GM12878 (cell line): ENCODE measurements at regions not wholly inside any gene's neighbourhood (a gene's known extent, or its start where the extent isn't known, plus 50 kb on each side); places are given as distances from the start of the nearest gene placed in this dataset.

Experiments used
- CHD2 ChIP-seq: IDR thresholded peaks from 2 replicates; pipeline ENCODE4 v1.6.1; 2011; ENCODE audit warnings: low read depth, low read length, improper control_type of control experiment, borderline replicate concordance
- EP300 ChIP-seq, 2 experiments: fragments of 150-350 bp in 1 of 2; IDR thresholded peaks; 2 replicates each; pipeline ENCODE4 v1.6.1; 2011 to 2012; ENCODE audit warnings: low read depth in 2 of 2, low read length in 2 of 2, borderline replicate concordance in 1 of 2, improper control_type of control experiment in 1 of 2, inconsistent platforms in 1 of 2; ENCODE audit not compliant: control insufficient read depth in 1 of 2
- EZH2 ChIP-seq: IDR thresholded peaks from 2 replicates; pipeline ENCODE4 v1.6.1; 2012; ENCODE audit warnings: low read depth, mild to moderate bottlenecking, control low read depth, inconsistent platforms, low read length, borderline replicate concordance; ENCODE audit not compliant: control insufficient read depth
- POLR2AphosphoS5 ChIP-seq: IDR thresholded peaks from 2 replicates; pipeline ENCODE4 v1.6.1; 2011; ENCODE audit warnings: mild to moderate bottlenecking, low read length, inconsistent platforms
- RAD21 ChIP-seq: IDR thresholded peaks from 2 replicates; pipeline ENCODE4 v1.6.1; 2011; ENCODE audit warnings: mild to moderate bottlenecking, low read depth, low read length, moderate library complexity; ENCODE audit not compliant: insufficient read depth
- TAF1 ChIP-seq: IDR thresholded peaks from 2 replicates; pipeline ENCODE4 v1.6.1; 2011; ENCODE audit warnings: mild to moderate bottlenecking, low read depth, low read length, borderline replicate concordance
- TF ChIP-seq, protein P1 (sequence below), 3 experiments: IDR thresholded peaks in 2 of 3; conservative IDR thresholded peaks in 1 of 3; 2 replicates each; pipeline ENCODE4 v1.5.1; 2011; ENCODE audit warnings: low read depth in 3 of 3, low read length in 3 of 3, mild to moderate bottlenecking in 3 of 3, control low read depth in 2 of 3, moderate library complexity in 2 of 3, inconsistent platforms in 1 of 3, mixed read lengths in 1 of 3; ENCODE audit not compliant: control insufficient read depth in 2 of 3, insufficient read depth in 1 of 3; ENCODE audit errors: extremely low read depth in 1 of 3

DNA sequence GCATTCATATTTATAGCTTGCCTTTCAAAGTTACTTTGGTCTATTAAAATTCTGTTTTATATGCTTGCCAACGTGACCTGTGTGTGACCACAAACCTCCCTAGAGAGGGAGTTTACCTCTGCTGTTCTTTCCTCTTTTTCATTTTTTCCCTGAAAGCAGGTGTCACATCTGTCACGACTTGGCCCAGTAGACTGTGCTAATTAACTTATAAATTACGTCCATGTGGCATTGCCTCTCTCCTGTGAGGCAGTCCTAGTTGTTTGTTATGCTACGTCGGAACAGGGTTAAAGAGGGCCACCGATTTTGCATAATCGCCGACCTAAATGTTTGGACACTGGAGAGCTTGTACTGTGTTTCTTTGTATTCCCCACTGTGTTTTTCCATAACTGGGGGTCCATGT lies 343.9 kb upstream of the FLRT2 start:
- TF ChIP-seq EP300 (IDR thresholded peaks at IDR 0.05; ENCODE audit: borderline replicate concordance in 1 of 2, control insufficient read depth in 1 of 2, low read depth in 2 of 2, low read length in 2 of 2) (no peak), CHD2 (no peak), TAF1 (no peak), RAD21 (no peak), EZH2 (no peak), POLR2AphosphoS5 (no peak)
- TF ChIP-seq, protein P1, sequence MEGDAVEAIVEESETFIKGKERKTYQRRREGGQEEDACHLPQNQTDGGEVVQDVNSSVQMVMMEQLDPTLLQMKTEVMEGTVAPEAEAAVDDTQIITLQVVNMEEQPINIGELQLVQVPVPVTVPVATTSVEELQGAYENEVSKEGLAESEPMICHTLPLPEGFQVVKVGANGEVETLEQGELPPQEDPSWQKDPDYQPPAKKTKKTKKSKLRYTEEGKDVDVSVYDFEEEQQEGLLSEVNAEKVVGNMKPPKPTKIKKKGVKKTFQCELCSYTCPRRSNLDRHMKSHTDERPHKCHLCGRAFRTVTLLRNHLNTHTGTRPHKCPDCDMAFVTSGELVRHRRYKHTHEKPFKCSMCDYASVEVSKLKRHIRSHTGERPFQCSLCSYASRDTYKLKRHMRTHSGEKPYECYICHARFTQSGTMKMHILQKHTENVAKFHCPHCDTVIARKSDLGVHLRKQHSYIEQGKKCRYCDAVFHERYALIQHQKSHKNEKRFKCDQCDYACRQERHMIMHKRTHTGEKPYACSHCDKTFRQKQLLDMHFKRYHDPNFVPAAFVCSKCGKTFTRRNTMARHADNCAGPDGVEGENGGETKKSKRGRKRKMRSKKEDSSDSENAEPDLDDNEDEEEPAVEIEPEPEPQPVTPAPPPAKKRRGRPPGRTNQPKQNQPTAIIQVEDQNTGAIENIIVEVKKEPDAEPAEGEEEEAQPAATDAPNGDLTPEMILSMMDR (IDR thresholded peaks at IDR 0.05 in 2 of 3, conservative IDR thresholded peaks at IDR 0.05 in 1 of 3; ENCODE audit: control insufficient read depth in 2 of 3, extremely low read depth in 1 of 3, insufficient read depth in 1 of 3, low read depth in 3 of 3, low read length in 3 of 3) = no peak
